A549 (cell line): ENCODE measurements at regions not wholly inside any gene's neighbourhood (a gene's known extent, or its start where the extent isn't known, plus 50 kb on each side); places are given as distances from the start of the nearest gene placed in this dataset.

Source experiments
- ATAC-seq, 2 experiments: fragments of 200-7000 bp in 1 of 2; fragments of >200 bp in 1 of 2; cut with Nextera tagmentation in 1 of 2; cut with Tn5 transposase in 1 of 2; 3 replicates each; pipeline versions ENCODE4 v1.8.0 to v1.9.1; 2018 to 2020; ENCODE audit warnings: mild to moderate bottlenecking in 1 of 2, moderate library complexity in 1 of 2
- CTCF ChIA-PET: fragments of 300-600 bp; sonication (Branson Sonifier 250); formaldehyde crosslinking; extraction: SDS; loops from one replicate; lab custom pipeline; 2021; ENCODE audit warnings: antibody characterized with exemption, inconsistent platforms; lab: Yijun Ruan, JAX
- POLR2A ChIA-PET: fragments of 350-600 bp; formaldehyde crosslinking; extraction: SDS; loops from one replicate; lab custom pipeline; 2021; ENCODE audit warnings: antibody characterized with exemption, inconsistent platforms; lab: Yijun Ruan, JAX
- DNase-seq, 2 experiments: peaks; one replicate each; pipeline versions ENCODE4 v3.0.0 to v3.0.0-alpha.2; 2011 to 2016; ENCODE audit warnings: low read depth in 1 of 2, low spot score in 1 of 2
- FAIRE-seq: peaks from 2 replicates; lab custom pipeline; 2011; peaks lifted over from hg19 to GRCh38; lab: Jason Lieb, UNC
- H3K27ac ChIP-seq, 2 experiments: fragments of >200 bp; sonication (Bioruptor Twin); formaldehyde crosslinking; 3 replicates each; pipeline ENCODE4 v1.5.1; 2016 to 2017
- H3K4me1 ChIP-seq: fragments of >200 bp; sonication (Bioruptor Twin); formaldehyde crosslinking; 3 replicates; pipeline ENCODE4 v1.6.1; 2016
- H3K4me2 ChIP-seq: fragments of >200 bp; sonication (Bioruptor Twin); formaldehyde crosslinking; 3 replicates; pipeline ENCODE4 v1.6.1; 2016
- H3K4me3 ChIP-seq: fragments of >200 bp; sonication (Bioruptor Twin); formaldehyde crosslinking; 3 replicates; pipeline ENCODE4 v1.5.1; 2016
- H3K9me3 ChIP-seq: fragments of >200 bp; sonication (Bioruptor Twin); formaldehyde crosslinking; 3 replicates; pipeline ENCODE4 v1.6.1; 2016
- BCL3 ChIP-seq: fragments of >200 bp; sonication (Bioruptor Twin); formaldehyde crosslinking; IDR thresholded peaks from 3 replicates; pipeline ENCODE4 v1.6.1; 2016
- BHLHE40 ChIP-seq: IDR thresholded peaks from 2 replicates; pipeline ENCODE4 v1.6.1; 2012; ENCODE audit warnings: low read depth, low read length, inconsistent platforms
- CHD2 ChIP-seq: fragments of 150-350 bp; IDR thresholded peaks from 2 replicates; pipeline ENCODE4 v1.6.1; 2014; ENCODE audit warnings: low read length; ENCODE audit not compliant: partially characterized antibody
- CHD4 ChIP-seq: fragments of 200-600 bp; sonication (generic); IDR thresholded peaks from 2 replicates; pipeline ENCODE4 v1.6.1; 2016; ENCODE audit warnings: antibody characterized with exemption, mild to moderate bottlenecking, borderline replicate concordance
- EP300 ChIP-seq, 2 experiments: fragments of >200 bp; sonication (Bioruptor Twin); formaldehyde crosslinking; IDR thresholded peaks; 2 replicates in 1 of 2; 3 replicates in 1 of 2; pipeline ENCODE4 v1.6.1; 2016 to 2017
- ESRRA ChIP-seq: fragments of 150-350 bp; IDR thresholded peaks from 2 replicates; pipeline ENCODE4 v1.6.1; 2014; ENCODE audit warnings: mild to moderate bottlenecking, low read length, borderline replicate concordance
- FOSL2 ChIP-seq, 2 experiments: fragments of 450-650 bp in 1 of 2; fragments of >200 bp in 1 of 2; sonication (Bioruptor Twin) in 1 of 2; formaldehyde crosslinking; IDR thresholded peaks; 2 replicates each; pipeline versions ENCODE4 v1.5.0 to v1.6.1; 2016 to 2020; ENCODE audit warnings: mild to moderate bottlenecking in 1 of 2, moderate library complexity in 1 of 2
- FOXS1 ChIP-seq: fragments of 250-450 bp; sonication (Bioruptor Pico); IDR thresholded peaks from 2 replicates; pipeline ENCODE4 v1.5.0; 2020; ENCODE audit warnings: mild to moderate bottlenecking, moderate library complexity
- HOXB5 ChIP-seq: fragments of 250-450 bp; sonication (Bioruptor Pico); IDR thresholded peaks from 2 replicates; pipeline ENCODE4 v1.5.0; 2020; ENCODE audit warnings: mild to moderate bottlenecking, moderate library complexity
- MAZ ChIP-seq: fragments of 150-350 bp; IDR thresholded peaks from 2 replicates; pipeline ENCODE4 v1.6.1; 2014; ENCODE audit warnings: antibody characterized with exemption, low read depth, low read length, borderline replicate concordance
- NPAS2 ChIP-seq: fragments of 250-450 bp; sonication (Bioruptor Pico); IDR thresholded peaks from 2 replicates; pipeline ENCODE4 v1.8.0; 2022; ENCODE audit warnings: mild to moderate bottlenecking, moderate library complexity, borderline replicate concordance
- NR3C1 ChIP-seq: fragments of >200 bp; sonication (Bioruptor Twin); formaldehyde crosslinking; IDR thresholded peaks from 3 replicates; pipeline ENCODE4 v1.6.1; 2017
- PHF8 ChIP-seq: fragments of 200-600 bp; sonication (generic); IDR thresholded peaks from 2 replicates; pipeline ENCODE4 v1.6.1; 2016; ENCODE audit warnings: low read depth, mild to moderate bottlenecking, antibody characterized with exemption, moderate library complexity, borderline replicate concordance
- RARB ChIP-seq: fragments of 250-450 bp; sonication (Bioruptor Pico); IDR thresholded peaks from 2 replicates; pipeline ENCODE4 v1.8.0; 2021; ENCODE audit warnings: mild to moderate bottlenecking, moderate library complexity
- RCOR1 ChIP-seq: fragments of 150-350 bp; IDR thresholded peaks from 2 replicates; pipeline ENCODE4 v1.6.1; 2014; ENCODE audit warnings: antibody characterized with exemption, low read length, low read depth
- RFX5 ChIP-seq: fragments of 450-650 bp; IDR thresholded peaks from 2 replicates; pipeline ENCODE4 v1.7.1; 2014; ENCODE audit warnings: antibody characterized with exemption, mild to moderate bottlenecking, moderate library complexity
- SMC3 ChIP-seq: fragments of >200 bp; sonication (Bioruptor Twin); formaldehyde crosslinking; IDR thresholded peaks from 3 replicates; pipeline ENCODE4 v1.6.1; 2018; ENCODE audit warnings: inconsistent platforms
- SREBF2 ChIP-seq: fragments of 450-650 bp; IDR thresholded peaks from 2 replicates; pipeline ENCODE4 v1.6.1; 2014; ENCODE audit warnings: mild to moderate bottlenecking, moderate library complexity
- TFCP2L1 ChIP-seq: fragments of 250-450 bp; sonication (Bioruptor Pico); IDR thresholded peaks from 2 replicates; pipeline ENCODE4 v1.5.0; 2021; ENCODE audit warnings: mild to moderate bottlenecking
- TP53 ChIP-seq: fragments of 250-450 bp; sonication (Bioruptor Pico); IDR thresholded peaks from 2 replicates; pipeline ENCODE4 v1.5.0; 2021; ENCODE audit warnings: mild to moderate bottlenecking, moderate library complexity
- ZFP36 ChIP-seq: fragments of 450-650 bp; IDR thresholded peaks from 2 replicates; pipeline ENCODE4 v1.6.1; 2014; ENCODE audit warnings: borderline replicate concordance; ENCODE audit not compliant: partially characterized antibody
- ZSCAN20 ChIP-seq: fragments of 250-450 bp; sonication (Bioruptor Pico); IDR thresholded peaks from 2 replicates; pipeline ENCODE4 v1.8.0; 2022; ENCODE audit warnings: mild to moderate bottlenecking, moderate library complexity
- WGBS: methylation state at CpG from one replicate; pipeline ENCODE4 v1.1.6; 2017; ENCODE audit errors: missing lambda C conversion rate; 5-methylcytosine and 5-hydroxymethylcytosine counted together

GRCh38 chr5:20300110-20300509 lies 312.1 kb upstream of the CDH18 start:
- no peaks in the 10 kb centered on the region for H3K4me1 ChIP-seq
- 49% methylated on average over 4 of the region's 4 CpGs for WGBS
- no peak overlapping the region for H3K4me2 ChIP-seq
- ChIA-PET CTCF (no interaction called here), POLR2A (no interaction called here)
- H3K27ac ChIP-seq = no peak overlapping the region
- TF ChIP-seq NPAS2 (CRISPR knock-in tag) = no peak
- TF ChIP-seq ESRRA = no peak
- no peak for TF ChIP-seq NR3C1
- TF ChIP-seq BCL3 = no peak
- TF ChIP-seq MAZ = no peak
- TF ChIP-seq FOXS1 = no peak
- TF ChIP-seq TFCP2L1 (CRISPR knock-in tag) = no peak
- no peak for TF ChIP-seq PHF8
- TF ChIP-seq CHD2 = no peak
- no peak for TF ChIP-seq BHLHE40
- TF ChIP-seq FOSL2 (IDR thresholded peaks at IDR 0.05) = no peak
- no peak for TF ChIP-seq FOSL2 (CRISPR knock-in tag; IDR thresholded peaks at IDR 0.05)
- no peaks in the 10 kb centered on the region for H3K9me3 ChIP-seq
- FAIRE-seq = no peak
- no peak for ATAC-seq
- no peak overlapping the region for H3K4me3 ChIP-seq
- no peak for DNase-seq

GRCh38 chr5:20294696-20295095 lies 306.7 kb upstream of the CDH18 start:
- Histone ChIP-seq H3K9me3 (no peaks in the 10 kb centered on the region), H3K4me1 (no peaks in the 10 kb centered on the region)
- CTCF ChIA-PET = no interaction called here
- TF ChIP-seq TP53 (CRISPR knock-in tag) (no peak), RCOR1 (no peak), CHD4 (no peak), HOXB5 (no peak), SREBF2 (no peak), ZFP36 (no peak), TFCP2L1 (CRISPR knock-in tag) (no peak)
- TF ChIP-seq, all 56 proteins: peak for 0
- H3K27ac ChIP-seq = no peak overlapping the region
- H3K4me3 ChIP-seq = no peak overlapping the region
- DNase-seq (no peak), FAIRE-seq (no peak), ATAC-seq (no peak)
- no peak overlapping the region for H3K4me2 ChIP-seq
- POLR2A ChIA-PET = no interaction called here

- FAIRE-seq (no peak), DNase-seq (no peak), ATAC-seq (no peak)
- no peak overlapping the region for H3K27ac ChIP-seq
- TF ChIP-seq EP300 (IDR thresholded peaks at IDR 0.05) (no peak), SMC3 (no peak), ZSCAN20 (CRISPR knock-in tag) (no peak), RFX5 (no peak)
- CTCF ChIA-PET = no interaction called here
- no peak overlapping the region for H3K4me3 ChIP-seq
- H3K4me2 ChIP-seq = no peak overlapping the region
- POLR2A ChIA-PET = no interaction called here
- WGBS = 69% methylated on average over 3 of the region's 3 CpGs
- peaks cover 14% of the 10 kb centered on the region for H3K4me1 ChIP-seq
- no peaks in the 10 kb centered on the region for H3K9me3 ChIP-seq
These were observed 303.8 kb upstream of the CDH18 start for GRCh38 chr5:20291766-20292165.

- no peak overlapping the region for H3K4me3 ChIP-seq
- POLR2A ChIA-PET = no interaction called here
- CTCF ChIA-PET = interaction anchor here (1.8 kb wide), 1 partner anchor 48 kb away, joined by 4 read pairs; no protein-coding TSS in a partner anchor
- WGBS = 70% methylated on average over 4 of the region's 4 CpGs
- no peaks in the 10 kb centered on the region for H3K9me3 ChIP-seq
- H3K4me1 ChIP-seq = peaks cover 26% of the 10 kb centered on the region
- TF ChIP-seq RARB = no peak
- TF ChIP-seq FOSL2 (IDR thresholded peaks at IDR 0.05) = no peak
- no peak for TF ChIP-seq FOSL2 (CRISPR knock-in tag; IDR thresholded peaks at IDR 0.05)
- TF ChIP-seq, all 56 proteins: peak for 0
- no peak for DNase-seq
- peak overlapping the region; percentile 26 to 73; a peak in 3 of 6 replicates for H3K27ac ChIP-seq
- peak overlapping the region; percentile 20; the same call in 2 of the 3 replicates for H3K4me2 ChIP-seq
- peak; percentile 7 for FAIRE-seq
- no peak for ATAC-seq
These were observed 299.6 kb upstream of the CDH18 start for GRCh38 chr5:20287640-20288039.
